C4-2B (cell line): ENCODE measurements at regions not wholly inside any gene's neighbourhood (a gene's known extent, or its start where the extent isn't known, plus 50 kb on each side); places are given as distances from the start of the nearest gene placed in this dataset.

Source experiments
- H3K27ac ChIP-seq: fragments of 450-650 bp; 2 replicates; pipeline ENCODE4 v1.5.1; 2017
- ZFX ChIP-seq: fragments of 450-650 bp; IDR thresholded peaks from 2 replicates; pipeline ENCODE4 v1.6.1; 2017
- TF ChIP-seq, protein P1 (sequence below): fragments of 450-650 bp; conservative IDR thresholded peaks from 2 replicates; pipeline ENCODE4 v1.5.1; 2017; ENCODE audit warnings: mild to moderate bottlenecking

DNA sequence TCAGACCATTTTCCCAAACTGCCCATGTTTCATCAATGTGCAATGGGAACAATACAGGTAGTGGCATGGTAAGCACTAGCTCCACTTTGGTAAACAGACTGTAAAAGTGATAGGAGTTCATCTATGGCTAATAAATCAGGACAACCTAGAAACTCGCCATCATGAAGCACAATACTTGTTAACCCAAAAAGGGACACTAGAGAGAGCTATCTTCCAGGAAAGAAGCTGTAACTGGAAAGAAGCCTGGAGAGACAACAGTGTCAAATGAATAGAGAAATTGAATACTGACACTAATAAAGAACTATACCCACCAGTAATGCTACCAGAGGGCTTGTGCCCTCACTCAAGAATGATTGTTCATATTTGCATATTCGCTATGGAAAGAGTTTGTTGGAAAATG lies 164.7 kb upstream of the RGS18 start:
- TF ChIP-seq ZFX = no peak
- TF ChIP-seq, protein P1, sequence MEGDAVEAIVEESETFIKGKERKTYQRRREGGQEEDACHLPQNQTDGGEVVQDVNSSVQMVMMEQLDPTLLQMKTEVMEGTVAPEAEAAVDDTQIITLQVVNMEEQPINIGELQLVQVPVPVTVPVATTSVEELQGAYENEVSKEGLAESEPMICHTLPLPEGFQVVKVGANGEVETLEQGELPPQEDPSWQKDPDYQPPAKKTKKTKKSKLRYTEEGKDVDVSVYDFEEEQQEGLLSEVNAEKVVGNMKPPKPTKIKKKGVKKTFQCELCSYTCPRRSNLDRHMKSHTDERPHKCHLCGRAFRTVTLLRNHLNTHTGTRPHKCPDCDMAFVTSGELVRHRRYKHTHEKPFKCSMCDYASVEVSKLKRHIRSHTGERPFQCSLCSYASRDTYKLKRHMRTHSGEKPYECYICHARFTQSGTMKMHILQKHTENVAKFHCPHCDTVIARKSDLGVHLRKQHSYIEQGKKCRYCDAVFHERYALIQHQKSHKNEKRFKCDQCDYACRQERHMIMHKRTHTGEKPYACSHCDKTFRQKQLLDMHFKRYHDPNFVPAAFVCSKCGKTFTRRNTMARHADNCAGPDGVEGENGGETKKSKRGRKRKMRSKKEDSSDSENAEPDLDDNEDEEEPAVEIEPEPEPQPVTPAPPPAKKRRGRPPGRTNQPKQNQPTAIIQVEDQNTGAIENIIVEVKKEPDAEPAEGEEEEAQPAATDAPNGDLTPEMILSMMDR = peak; percentile 37
- H3K27ac ChIP-seq = no peak overlapping the region

DNA sequence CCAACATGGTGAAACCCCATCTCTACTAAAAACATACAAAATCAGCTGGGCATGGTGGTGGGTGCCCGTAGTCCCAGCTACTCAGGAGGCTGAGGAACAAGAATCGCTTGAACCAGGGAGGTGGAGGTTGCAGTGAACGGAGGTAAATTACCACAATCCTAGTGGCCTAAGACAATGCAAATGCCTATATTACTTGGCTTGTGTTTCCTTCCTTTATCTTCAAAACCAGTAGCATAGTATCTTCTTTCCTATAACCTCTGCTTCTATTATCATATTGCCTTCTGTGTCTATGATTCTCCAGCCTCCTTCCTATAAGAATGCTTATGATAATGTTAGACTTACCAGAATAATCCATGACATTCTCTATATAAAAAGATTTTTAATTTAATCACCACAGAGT lies 156.2 kb upstream of the RGS18 start:
- H3K27ac ChIP-seq = no peak overlapping the region
- TF ChIP-seq, protein P1 = no peak
- no peak for TF ChIP-seq ZFX

DNA sequence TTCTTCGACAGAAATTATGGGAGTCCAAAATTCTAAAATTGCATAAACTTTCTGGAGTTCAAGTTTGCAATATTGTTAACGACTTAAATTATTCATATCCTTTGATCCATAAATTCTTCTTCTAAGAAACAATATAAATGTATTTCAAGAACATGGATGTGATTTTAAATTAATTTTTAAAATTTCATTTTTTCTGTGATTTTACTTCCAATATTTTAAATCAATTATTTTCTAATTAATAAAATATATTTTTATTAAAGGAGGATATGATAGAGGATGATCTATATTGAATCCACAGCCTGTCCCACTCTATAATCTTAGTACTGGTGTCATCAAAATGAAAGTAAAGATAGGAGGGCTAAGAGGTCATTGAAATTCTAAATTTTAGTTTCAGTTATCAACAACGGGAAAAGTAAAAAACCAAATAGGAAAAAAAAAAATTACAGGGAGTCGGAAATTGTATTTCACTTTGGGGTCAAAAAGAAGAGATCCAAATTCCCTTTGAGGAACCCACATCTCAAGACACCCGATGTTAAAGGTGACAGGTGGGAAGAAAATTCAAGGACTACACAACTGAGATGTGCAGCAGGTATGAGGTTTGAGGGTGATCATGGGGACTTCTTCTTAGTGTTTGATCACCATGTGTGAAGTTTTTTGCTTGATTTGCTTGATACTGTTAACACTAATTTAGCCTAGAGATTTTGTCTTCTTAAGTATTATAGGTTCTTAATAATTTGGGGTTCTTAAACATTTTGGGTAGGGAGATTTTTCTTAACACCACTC lies 154.8 kb upstream of the RGS18 start:
- H3K27ac ChIP-seq = no peak overlapping the region
- TF ChIP-seq, protein P1 = no peak
- TF ChIP-seq ZFX = no peak

DNA sequence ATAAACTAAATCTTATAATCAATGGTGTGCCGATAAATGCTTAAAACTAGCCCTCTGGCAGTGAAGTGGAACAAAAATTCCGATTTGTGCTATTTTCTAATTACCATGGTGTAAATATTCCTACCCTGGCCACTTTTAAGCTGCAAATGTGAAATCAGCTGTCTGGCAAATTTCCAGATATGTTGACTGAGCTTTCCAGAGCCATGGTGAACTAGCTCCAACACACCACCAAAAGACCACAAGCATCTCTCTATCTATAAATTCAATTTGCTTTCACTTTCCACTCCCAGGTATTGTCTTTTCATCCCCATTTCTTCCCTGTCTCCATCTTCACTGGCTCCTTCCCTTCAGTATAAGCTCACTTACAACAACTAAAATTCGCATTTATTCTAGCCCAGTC lies 152.3 kb upstream of the RGS18 start:
- TF ChIP-seq ZFX = no peak
- TF ChIP-seq, protein P1 = no peak
- no peak overlapping the region for H3K27ac ChIP-seq

DNA sequence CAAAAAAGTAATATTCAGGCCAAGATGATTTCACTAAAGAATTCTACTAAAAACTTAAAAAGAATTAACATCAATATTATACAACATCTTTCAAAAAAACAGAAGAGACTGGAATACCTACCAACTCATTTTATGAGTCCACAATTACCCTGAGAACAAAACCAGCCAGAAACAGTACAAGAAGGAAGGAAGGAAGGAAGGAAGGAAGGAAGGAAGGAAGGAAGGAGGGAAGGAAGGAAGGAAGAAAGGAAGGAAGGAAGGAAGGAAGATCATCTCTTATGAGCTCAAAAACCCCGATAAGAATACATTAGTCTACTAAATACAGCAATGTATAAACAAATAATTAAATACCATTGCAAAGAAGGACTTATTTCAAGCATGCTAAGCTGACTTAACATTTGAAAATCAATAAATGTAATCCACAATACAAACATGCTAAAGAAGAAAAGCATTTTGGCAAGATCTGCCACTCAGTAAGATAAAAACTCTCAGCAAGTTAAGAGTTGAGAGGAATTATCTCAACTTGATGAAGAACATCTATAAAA lies 149.9 kb upstream of the RGS18 start:
- no peak overlapping the region for H3K27ac ChIP-seq
- TF ChIP-seq ZFX = no peak
- TF ChIP-seq, protein P1 = no peak

DNA sequence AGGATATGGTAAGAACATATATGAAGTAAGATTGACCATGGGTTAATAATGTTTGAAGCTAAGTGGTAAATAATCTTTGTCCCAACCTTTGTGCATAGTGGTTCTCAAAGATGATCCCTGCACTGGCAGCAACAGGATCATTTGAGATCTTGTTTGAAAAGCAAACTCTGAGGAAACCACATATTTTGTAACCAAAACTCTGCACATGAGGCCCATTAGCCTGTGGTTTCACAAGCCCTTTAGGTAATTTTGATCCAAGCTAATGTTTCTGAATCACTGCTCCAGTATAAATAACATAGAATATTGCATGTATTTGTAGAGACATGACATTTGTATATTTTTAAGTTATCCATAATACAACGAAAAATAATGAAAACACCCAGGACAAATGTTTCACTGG lies 147.9 kb upstream of the RGS18 start:
- TF ChIP-seq ZFX = no peak
- no peak overlapping the region for H3K27ac ChIP-seq

DNA sequence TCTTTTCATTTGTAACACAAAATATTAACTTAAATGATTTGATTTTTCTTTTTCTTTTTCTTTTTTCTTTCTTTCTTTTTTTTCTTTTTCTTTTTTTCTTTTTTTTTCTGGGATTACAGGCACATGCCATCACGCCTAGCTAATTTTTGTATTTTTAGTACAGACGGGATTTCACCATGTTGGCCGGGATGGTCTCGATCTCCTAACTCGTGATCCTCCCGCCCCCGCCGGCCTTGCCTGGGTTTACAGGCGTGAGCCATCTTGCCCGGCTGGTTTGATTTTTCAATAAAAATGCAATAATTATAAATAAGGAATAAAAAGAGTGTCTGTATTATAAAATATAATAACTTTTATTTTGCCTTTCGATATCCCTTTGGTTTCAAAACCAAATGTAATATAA lies 146.7 kb upstream of the RGS18 start:
- H3K27ac ChIP-seq = no peak overlapping the region
- TF ChIP-seq, protein P1 = no peak
- no peak for TF ChIP-seq ZFX

DNA sequence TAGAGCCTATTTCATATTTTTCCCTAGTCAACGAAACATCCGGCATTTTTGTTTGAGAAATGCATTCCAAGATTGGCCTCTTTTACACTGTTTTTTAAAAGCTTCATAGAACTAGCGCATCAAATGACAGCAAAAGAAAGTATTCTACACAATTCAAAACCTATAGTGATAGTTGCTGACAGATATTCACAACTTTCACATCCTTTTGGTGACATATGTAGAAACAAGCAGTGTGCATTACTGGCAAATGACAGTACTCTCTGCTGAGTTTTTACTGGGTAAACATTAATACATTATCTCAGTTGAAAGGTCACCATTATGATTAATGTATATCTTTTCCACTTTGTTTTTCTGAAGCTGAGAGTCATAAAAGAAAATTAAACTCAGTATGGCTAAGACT lies 135.4 kb upstream of the RGS18 start:
- TF ChIP-seq, protein P1 = no peak
- TF ChIP-seq ZFX = no peak
- no peak overlapping the region for H3K27ac ChIP-seq
